Adrenal gland (tissue), 5 donors: ENCODE measurements at regions not wholly inside any gene's neighbourhood (a gene's known extent, or its start where the extent isn't known, plus 50 kb on each side); places are given as distances from the start of the nearest gene placed in this dataset.

Experiments used
- POLR2A ChIP-seq, 2 donors: fragments of 450-650 bp; IDR thresholded peaks; one replicate each; pipeline ENCODE4 v1.6.1; 2017; ENCODE audit warnings: antibody characterized with exemption in 2 of 2, mild to moderate bottlenecking in 2 of 2, moderate library complexity in 1 of 2
- TF ChIP-seq, protein P1 (sequence below), 6 experiments: fragments of 450-650 bp in 4 of 6; fragments of 200-600 bp in 2 of 6; sonication (generic) in 1 of 6; IDR thresholded peaks; 1 replicate in 5 of 6; 2 replicates in 1 of 6; pipeline versions ENCODE4 v1.5.1 to v1.8.0; 2016 to 2021; ENCODE audit warnings: antibody characterized with exemption in 6 of 6, mild to moderate bottlenecking in 2 of 6, moderate library complexity in 1 of 6
- donor health status: DM: no; HTN: no; CAD: no.

DNA sequence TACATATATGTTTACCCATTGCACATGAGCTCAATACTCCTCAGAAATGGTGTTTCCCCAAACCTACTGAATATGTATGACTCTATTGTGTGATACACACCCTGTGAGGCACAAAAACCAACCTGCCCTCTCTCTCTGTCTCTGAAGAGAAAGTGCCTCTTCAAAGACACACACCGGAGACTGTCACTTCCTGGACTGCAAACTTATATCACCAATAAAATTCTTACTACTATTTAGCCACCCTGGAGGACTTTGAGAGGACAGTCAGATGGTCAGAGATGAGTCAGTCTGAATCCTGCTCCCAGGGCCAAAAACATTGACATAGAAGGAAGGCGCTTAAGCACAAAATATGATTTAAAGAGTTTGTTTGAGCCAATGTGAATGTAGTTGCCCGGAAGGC is 110.4 kb downstream of the PPIAL4G start:
- TF ChIP-seq POLR2A (IDR thresholded peaks at IDR 0.05): no peak
- TF ChIP-seq, protein P1, sequence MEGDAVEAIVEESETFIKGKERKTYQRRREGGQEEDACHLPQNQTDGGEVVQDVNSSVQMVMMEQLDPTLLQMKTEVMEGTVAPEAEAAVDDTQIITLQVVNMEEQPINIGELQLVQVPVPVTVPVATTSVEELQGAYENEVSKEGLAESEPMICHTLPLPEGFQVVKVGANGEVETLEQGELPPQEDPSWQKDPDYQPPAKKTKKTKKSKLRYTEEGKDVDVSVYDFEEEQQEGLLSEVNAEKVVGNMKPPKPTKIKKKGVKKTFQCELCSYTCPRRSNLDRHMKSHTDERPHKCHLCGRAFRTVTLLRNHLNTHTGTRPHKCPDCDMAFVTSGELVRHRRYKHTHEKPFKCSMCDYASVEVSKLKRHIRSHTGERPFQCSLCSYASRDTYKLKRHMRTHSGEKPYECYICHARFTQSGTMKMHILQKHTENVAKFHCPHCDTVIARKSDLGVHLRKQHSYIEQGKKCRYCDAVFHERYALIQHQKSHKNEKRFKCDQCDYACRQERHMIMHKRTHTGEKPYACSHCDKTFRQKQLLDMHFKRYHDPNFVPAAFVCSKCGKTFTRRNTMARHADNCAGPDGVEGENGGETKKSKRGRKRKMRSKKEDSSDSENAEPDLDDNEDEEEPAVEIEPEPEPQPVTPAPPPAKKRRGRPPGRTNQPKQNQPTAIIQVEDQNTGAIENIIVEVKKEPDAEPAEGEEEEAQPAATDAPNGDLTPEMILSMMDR (IDR thresholded peaks at IDR 0.05): no peak
